B cell (primary cell): ENCODE measurements at regions not wholly inside any gene's neighbourhood (a gene's known extent, or its start where the extent isn't known, plus 50 kb on each side); places are given as distances from the start of the nearest gene placed in this dataset.

Experiments
- ATAC-seq: fragments of 200-7000 bp; cut with Tn5 transposase; one replicate; pipeline ENCODE4 v1.10.0; 2021; ENCODE audit warnings: low read depth, mild to moderate bottlenecking, moderate number of reproducible peaks, moderate library complexity
- CTCF ChIA-PET: fragments of 350-600 bp; sonication (Branson Sonifier 250); formaldehyde crosslinking; loops from one replicate; lab custom pipeline; 2021; ENCODE audit warnings: antibody characterized with exemption, inconsistent platforms; lab: Charles Lee
- POLR2A ChIA-PET: fragments of 350-600 bp; sonication (Branson Sonifier 250); formaldehyde crosslinking; loops from one replicate; lab custom pipeline; 2021; ENCODE audit warnings: antibody characterized with exemption; lab: Charles Lee
- DNase-seq: peaks from one replicate; pipeline ENCODE4 v3.0.0; 2013
- H2AFZ ChIP-seq: 2 replicates; pipeline ENCODE4 v1.6.1; 2012; ENCODE audit warnings: mild to moderate bottlenecking, low read depth, low read length; ENCODE audit not compliant: insufficient read depth, poor library complexity, severe bottlenecking
- H3K27ac ChIP-seq, 2 donors: 1 replicate in 1 of 2; 2 replicates in 1 of 2; pipeline ENCODE4 v1.5.1; 2012 to 2013; ENCODE audit warnings: low read length in 2 of 2, mild to moderate bottlenecking in 2 of 2, moderate library complexity in 1 of 2
- H3K27me3 ChIP-seq, 4 experiments: fragments of 200-600 bp in 1 of 4; sonication (generic) in 1 of 4; replicated peaks in 1 of 4; 1 replicate in 2 of 4; 2 replicates in 2 of 4; pipeline versions ENCODE4 v1.6.1 to v1.7.0; 2013 to 2016; ENCODE audit warnings: low read length in 3 of 4, mild to moderate bottlenecking in 2 of 4, mixed read lengths in 1 of 4, moderate library complexity in 1 of 4; ENCODE audit not compliant: insufficient read depth in 4 of 4, control insufficient read depth in 3 of 4; ENCODE audit errors: control extremely low read depth in 1 of 4
- H3K36me3 ChIP-seq, 2 experiments: replicated peaks in 1 of 2; 1 replicate in 1 of 2; 2 replicates in 1 of 2; pipeline versions ENCODE4 v1.6.1 to v1.7.1; 2013; ENCODE audit warnings: low read length in 1 of 2; ENCODE audit not compliant: insufficient read depth in 2 of 2, control insufficient read depth in 1 of 2; ENCODE audit errors: control extremely low read depth in 1 of 2, extremely low read depth in 1 of 2
- H3K4me1 ChIP-seq, 2 donors: fragments of 200-600 bp in 1 of 2; sonication (generic) in 1 of 2; 1 replicate in 1 of 2; 2 replicates in 1 of 2; pipeline versions ENCODE4 v1.5.1 to v1.6.1; 2013 to 2017; ENCODE audit warnings: low read length in 2 of 2; ENCODE audit not compliant: control insufficient read depth in 2 of 2, insufficient read depth in 2 of 2
- H3K4me2 ChIP-seq: replicated peaks from 2 replicates; pipeline ENCODE3; 2012; ENCODE audit warnings: mild to moderate bottlenecking, low read depth, low read length; ENCODE audit not compliant: poor library complexity, severe bottlenecking
- H3K4me3 ChIP-seq, 5 experiments: fragments of 200-600 bp in 1 of 5; sonication (generic) in 1 of 5; 1 replicate in 3 of 5; 2 replicates in 2 of 5; pipeline versions ENCODE4 v1.5.1 to v1.7.0; 2011 to 2016; ENCODE audit warnings: low read length in 4 of 5, mild to moderate bottlenecking in 4 of 5, low read depth in 2 of 5, control low read depth in 1 of 5, moderate library complexity in 1 of 5; ENCODE audit not compliant: insufficient read depth in 1 of 5; ENCODE audit errors: control extremely low read depth in 1 of 5, extremely low read depth in 1 of 5
- H3K79me2 ChIP-seq: fragments of 200-600 bp; sonication (generic); one replicate; pipeline ENCODE4 v1.6.0; 2016; ENCODE audit warnings: low read length; ENCODE audit not compliant: control insufficient read depth, insufficient read depth
- H3K9ac ChIP-seq: fragments of 200-600 bp; sonication (generic); 2 replicates; pipeline ENCODE4 v1.6.1; 2017; ENCODE audit warnings: mild to moderate bottlenecking, low read length, moderate library complexity
- H3K9me3 ChIP-seq, 3 donors: one replicate each; pipeline versions ENCODE4 v1.6.1 to v1.7.1; 2013; ENCODE audit warnings: low read length in 2 of 3; ENCODE audit not compliant: control insufficient read depth in 2 of 3, insufficient read depth in 1 of 3; ENCODE audit errors: control extremely low read depth in 1 of 3
- H4K20me1 ChIP-seq: 2 replicates; pipeline ENCODE4 v1.6.0; 2012; ENCODE audit warnings: mild to moderate bottlenecking, low read length; ENCODE audit not compliant: insufficient read depth, control insufficient read depth, poor library complexity, severe bottlenecking
- H3K27ac Mint-ChIP-seq: one replicate; pipeline ENCODE4 v1.8.0; 2021; ENCODE audit warnings: mixed read lengths
- H3K27me3 Mint-ChIP-seq: one replicate; pipeline ENCODE4 v1.8.0; 2021; ENCODE audit warnings: mixed read lengths
- H3K4me1 Mint-ChIP-seq: one replicate; pipeline ENCODE4 v1.8.0; 2021; ENCODE audit warnings: mixed read lengths
- H3K4me3 Mint-ChIP-seq: one replicate; pipeline ENCODE4 v1.8.0; 2021; ENCODE audit warnings: mixed read lengths
- H3K9me3 Mint-ChIP-seq: one replicate; pipeline ENCODE4 v1.8.0; 2022; ENCODE audit warnings: mixed read lengths; ENCODE audit not compliant: insufficient read depth
- EZH2 ChIP-seq: IDR thresholded peaks from 2 replicates; pipeline ENCODE4 v1.6.1; 2012; ENCODE audit warnings: borderline replicate concordance, low read depth, mild to moderate bottlenecking, moderate library complexity, low read length; ENCODE audit not compliant: insufficient read depth, poor library complexity, severe bottlenecking
- WGBS: methylation state at CpG from one replicate; pipeline ENCODE4 v1.1.5; 2013; ENCODE audit warnings: missing lambda C conversion rate; ENCODE audit not compliant: insufficient coverage; 5-methylcytosine and 5-hydroxymethylcytosine counted together
- intact Hi-C: fragments of 100-400 bp; cut with micrococcal nuclease; formaldehyde crosslinking; loops from one replicate; pipeline ENCODE4 v1.10.0; 2022
- TF ChIP-seq, protein P1 (sequence below): fragments of 200-600 bp; IDR thresholded peaks from one replicate; pipeline ENCODE4 v1.8.0; 2022; ENCODE audit warnings: antibody characterized with exemption, mild to moderate bottlenecking

DNA sequence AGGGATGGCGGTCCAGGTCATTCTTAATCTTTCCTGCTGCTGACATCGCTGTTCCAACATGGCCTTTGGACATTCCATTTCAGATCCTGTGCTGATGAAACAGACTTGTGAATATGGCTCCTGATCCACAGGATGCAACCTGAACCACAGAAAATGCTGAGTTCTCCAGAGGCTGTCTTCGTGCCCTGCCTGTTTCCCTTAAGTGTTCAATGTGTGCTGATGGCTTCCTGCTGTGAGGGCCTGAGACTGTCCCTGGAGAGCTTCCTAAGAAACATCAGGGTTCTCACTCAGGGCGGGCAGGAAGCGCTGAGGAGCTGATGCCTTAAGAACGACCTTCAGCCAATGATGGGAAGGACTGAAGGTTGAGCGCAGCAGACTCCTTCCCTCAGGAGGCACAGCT, 909.4 kb downstream of the UQCRFS1 start:
- no peaks in the 10 kb centered on the region for H3K4me1 ChIP-seq
- H3K79me2 ChIP-seq: no peaks in the 10 kb centered on the region
- no peaks in the 10 kb centered on the region for H3K27me3 ChIP-seq
- H3K4me3 Mint-ChIP-seq: no peak overlapping the region
- DNase-seq (no peak), ATAC-seq (no peak)
- no peak overlapping the region for H3K27ac ChIP-seq
- intact Hi-C loops: no loop called here
- WGBS: 47% methylated on average over 7 of the region's 7 CpGs
- no peaks in the 10 kb centered on the region for H3K27me3 Mint-ChIP-seq
- H3K9me3 Mint-ChIP-seq: peaks cover 5% of the 10 kb centered on the region
- H3K9me3 ChIP-seq: peaks cover 0 to 21% (median 0%) of the 10 kb centered on the region in 3 donors
- no peaks in the 10 kb centered on the region for H3K4me1 Mint-ChIP-seq
- TF ChIP-seq EZH2: no peak
- TF ChIP-seq, protein P1, sequence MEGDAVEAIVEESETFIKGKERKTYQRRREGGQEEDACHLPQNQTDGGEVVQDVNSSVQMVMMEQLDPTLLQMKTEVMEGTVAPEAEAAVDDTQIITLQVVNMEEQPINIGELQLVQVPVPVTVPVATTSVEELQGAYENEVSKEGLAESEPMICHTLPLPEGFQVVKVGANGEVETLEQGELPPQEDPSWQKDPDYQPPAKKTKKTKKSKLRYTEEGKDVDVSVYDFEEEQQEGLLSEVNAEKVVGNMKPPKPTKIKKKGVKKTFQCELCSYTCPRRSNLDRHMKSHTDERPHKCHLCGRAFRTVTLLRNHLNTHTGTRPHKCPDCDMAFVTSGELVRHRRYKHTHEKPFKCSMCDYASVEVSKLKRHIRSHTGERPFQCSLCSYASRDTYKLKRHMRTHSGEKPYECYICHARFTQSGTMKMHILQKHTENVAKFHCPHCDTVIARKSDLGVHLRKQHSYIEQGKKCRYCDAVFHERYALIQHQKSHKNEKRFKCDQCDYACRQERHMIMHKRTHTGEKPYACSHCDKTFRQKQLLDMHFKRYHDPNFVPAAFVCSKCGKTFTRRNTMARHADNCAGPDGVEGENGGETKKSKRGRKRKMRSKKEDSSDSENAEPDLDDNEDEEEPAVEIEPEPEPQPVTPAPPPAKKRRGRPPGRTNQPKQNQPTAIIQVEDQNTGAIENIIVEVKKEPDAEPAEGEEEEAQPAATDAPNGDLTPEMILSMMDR: no peak
- H3K36me3 ChIP-seq: no peaks in the 10 kb centered on the region
- H3K27ac Mint-ChIP-seq: no peak overlapping the region
- no peaks in the 10 kb centered on the region for H4K20me1 ChIP-seq
- no peak overlapping the region for H2AFZ ChIP-seq
- no peak overlapping the region for H3K4me3 ChIP-seq
- H3K9ac ChIP-seq: no peak overlapping the region
- no peak overlapping the region for H3K4me2 ChIP-seq
- CTCF ChIA-PET: no interaction called here
- POLR2A ChIA-PET: no interaction called here

DNA sequence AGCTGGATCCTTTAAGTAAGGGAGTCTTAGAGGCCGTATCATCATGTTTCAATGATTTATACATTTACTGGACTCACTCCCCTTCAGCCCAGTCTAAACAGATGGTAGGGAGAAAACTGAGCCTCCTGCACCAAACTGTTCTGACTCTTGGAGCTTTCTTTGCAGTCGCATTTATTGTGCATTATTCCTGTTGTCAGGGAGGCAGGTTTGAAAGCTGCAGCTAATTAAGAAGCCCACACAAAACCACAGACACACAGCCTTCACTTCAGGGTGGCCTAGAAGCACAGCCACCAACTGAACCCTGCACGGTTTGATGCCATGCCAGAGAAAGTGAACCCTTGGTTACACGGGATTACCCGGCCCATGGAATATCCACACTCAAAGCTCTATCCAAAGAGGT, 911.0 kb downstream of the UQCRFS1 start:
- Histone ChIP-seq H4K20me1 (no peaks in the 10 kb centered on the region), H3K27me3 (no peaks in the 10 kb centered on the region), H3K4me3 (no peak overlapping the region), H3K9me3 (peaks cover 0 to 27% (median 0%) of the 10 kb centered on the region in 3 donors), H3K36me3 (no peaks in the 10 kb centered on the region), H2AFZ (no peak overlapping the region), H3K4me2 (no peak overlapping the region), H3K9ac (no peak overlapping the region), H3K79me2 (no peaks in the 10 kb centered on the region), H3K4me1 (no peaks in the 10 kb centered on the region), H3K27ac (no peak overlapping the region)
- intact Hi-C loops: no loop called here
- WGBS: no CpG with 5 or more reads among the region's 5 CpGs
- ChIA-PET CTCF (no interaction called here), POLR2A (no interaction called here)
- Mint-ChIP-seq H3K27me3 (no peaks in the 10 kb centered on the region), H3K4me1 (no peaks in the 10 kb centered on the region), H3K4me3 (no peak overlapping the region), H3K9me3 (peaks cover 3% of the 10 kb centered on the region), H3K27ac (no peak overlapping the region)
- no peak for TF ChIP-seq EZH2
- TF ChIP-seq, protein P1: no peak
- DNase-seq (no peak), ATAC-seq (no peak)
